Ishikawa (cell line): ENCODE measurements at regions not wholly inside any gene's neighbourhood (a gene's known extent, or its start where the extent isn't known, plus 50 kb on each side); places are given as distances from the start of the nearest gene placed in this dataset.

Source experiments
- EGR1 ChIP-seq: IDR thresholded peaks from 2 replicates; pipeline ENCODE4 v1.6.1; 2012
- FOXM1 ChIP-seq: IDR thresholded peaks from 2 replicates; pipeline ENCODE4 v1.6.1; 2012; ENCODE audit warnings: low read depth, borderline replicate concordance
- TAF1 ChIP-seq: IDR thresholded peaks from 2 replicates; pipeline ENCODE4 v1.6.1; 2012; ENCODE audit warnings: low read depth, mild to moderate bottlenecking
- TF ChIP-seq, protein P1 (sequence below): IDR thresholded peaks from 2 replicates; pipeline ENCODE4 v1.6.1; 2012
- TF ChIP-seq, protein P2 (sequence below): IDR thresholded peaks from 2 replicates; pipeline ENCODE4 v1.6.1; 2012; ENCODE audit warnings: low read depth, mild to moderate bottlenecking

DNA sequence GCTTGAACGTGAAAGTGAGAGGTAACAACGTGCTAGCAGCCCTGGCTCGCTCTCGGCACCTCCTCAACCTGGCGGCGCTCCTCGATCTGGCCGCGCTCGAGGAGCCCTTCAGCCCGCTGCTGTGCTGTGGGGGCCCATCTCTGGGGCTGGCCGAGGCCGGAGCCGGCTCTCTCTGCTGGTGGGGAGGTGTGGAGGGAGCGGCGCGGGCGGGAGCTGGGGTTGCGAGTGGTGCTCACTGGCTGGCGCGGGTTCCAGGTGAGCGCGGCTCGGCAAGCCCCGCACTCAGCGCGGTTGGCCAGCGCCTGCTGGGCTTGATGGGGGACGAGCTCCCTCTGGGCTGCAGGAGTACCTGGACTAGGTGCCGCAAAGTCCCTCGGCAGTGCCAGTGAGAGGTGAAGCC is 52.5 kb upstream of the RPS6KA2 start:
- TF ChIP-seq, protein P1, sequence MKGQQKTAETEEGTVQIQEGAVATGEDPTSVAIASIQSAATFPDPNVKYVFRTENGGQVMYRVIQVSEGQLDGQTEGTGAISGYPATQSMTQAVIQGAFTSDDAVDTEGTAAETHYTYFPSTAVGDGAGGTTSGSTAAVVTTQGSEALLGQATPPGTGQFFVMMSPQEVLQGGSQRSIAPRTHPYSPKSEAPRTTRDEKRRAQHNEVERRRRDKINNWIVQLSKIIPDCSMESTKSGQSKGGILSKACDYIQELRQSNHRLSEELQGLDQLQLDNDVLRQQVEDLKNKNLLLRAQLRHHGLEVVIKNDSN = no peak
- TF ChIP-seq, protein P2, sequence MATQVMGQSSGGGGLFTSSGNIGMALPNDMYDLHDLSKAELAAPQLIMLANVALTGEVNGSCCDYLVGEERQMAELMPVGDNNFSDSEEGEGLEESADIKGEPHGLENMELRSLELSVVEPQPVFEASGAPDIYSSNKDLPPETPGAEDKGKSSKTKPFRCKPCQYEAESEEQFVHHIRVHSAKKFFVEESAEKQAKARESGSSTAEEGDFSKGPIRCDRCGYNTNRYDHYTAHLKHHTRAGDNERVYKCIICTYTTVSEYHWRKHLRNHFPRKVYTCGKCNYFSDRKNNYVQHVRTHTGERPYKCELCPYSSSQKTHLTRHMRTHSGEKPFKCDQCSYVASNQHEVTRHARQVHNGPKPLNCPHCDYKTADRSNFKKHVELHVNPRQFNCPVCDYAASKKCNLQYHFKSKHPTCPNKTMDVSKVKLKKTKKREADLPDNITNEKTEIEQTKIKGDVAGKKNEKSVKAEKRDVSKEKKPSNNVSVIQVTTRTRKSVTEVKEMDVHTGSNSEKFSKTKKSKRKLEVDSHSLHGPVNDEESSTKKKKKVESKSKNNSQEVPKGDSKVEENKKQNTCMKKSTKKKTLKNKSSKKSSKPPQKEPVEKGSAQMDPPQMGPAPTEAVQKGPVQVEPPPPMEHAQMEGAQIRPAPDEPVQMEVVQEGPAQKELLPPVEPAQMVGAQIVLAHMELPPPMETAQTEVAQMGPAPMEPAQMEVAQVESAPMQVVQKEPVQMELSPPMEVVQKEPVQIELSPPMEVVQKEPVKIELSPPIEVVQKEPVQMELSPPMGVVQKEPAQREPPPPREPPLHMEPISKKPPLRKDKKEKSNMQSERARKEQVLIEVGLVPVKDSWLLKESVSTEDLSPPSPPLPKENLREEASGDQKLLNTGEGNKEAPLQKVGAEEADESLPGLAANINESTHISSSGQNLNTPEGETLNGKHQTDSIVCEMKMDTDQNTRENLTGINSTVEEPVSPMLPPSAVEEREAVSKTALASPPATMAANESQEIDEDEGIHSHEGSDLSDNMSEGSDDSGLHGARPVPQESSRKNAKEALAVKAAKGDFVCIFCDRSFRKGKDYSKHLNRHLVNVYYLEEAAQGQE = no peak
- TF ChIP-seq TAF1 = no peak
- TF ChIP-seq FOXM1 = no peak
- no peak for TF ChIP-seq EGR1
